HG03378 (cell line): ENCODE measurements at regions not wholly inside any gene's neighbourhood (a gene's known extent, or its start where the extent isn't known, plus 50 kb on each side); places are given as distances from the start of the nearest gene placed in this dataset.

ENCODE experiments used
- ATAC-seq: cut with Tn5 transposase; IDR thresholded peaks from one replicate; pipeline ENCODE4 v1.9.1; 2021; ENCODE audit warnings: mild to moderate bottlenecking, moderate library complexity; ENCODE audit not compliant: unreplicated experiment

GRCh38 chr4:81522711-81523110 lies 51.0 kb upstream of the RASGEF1B start:
- ATAC-seq, result peak; percentile 50

- no peak for ATAC-seq
Measured at GRCh38 chr4:81521708-81522107, 50.0 kb upstream of the RASGEF1B start.
